ENCODE measurements at regions not wholly inside any gene's neighbourhood (a gene's known extent, or its start where the extent isn't known, plus 50 kb on each side); places are given as distances from the start of the nearest gene placed in this dataset.

GRCh38 chr3:81268526-81268925, 492.9 kb downstream of the GBE1 start:
- DNase-seq, result no peak
- WGBS, 3 donors, result 87 to 90% (median 88%) methylated on average over 4 of the region's 4 CpGs
- Histone ChIP-seq H3K4me3 (no peak overlapping the region), H3K27ac (no peak overlapping the region), H3K4me1 (ENCODE audit: insufficient read depth) (no peaks in the 10 kb centered on the region), H3K9me3 (no peaks in the 10 kb centered on the region), H3K36me3 (no peaks in the 10 kb centered on the region), H3K27me3 (no peaks in the 10 kb centered on the region)
- intact Hi-C loops (cut with DNase I), result no loop called here
- TF ChIP-seq POLR2A (IDR thresholded peaks at IDR 0.05) (no peak), EP300 (IDR thresholded peaks at IDR 0.05) (no peak)
- TF ChIP-seq, protein P1, sequence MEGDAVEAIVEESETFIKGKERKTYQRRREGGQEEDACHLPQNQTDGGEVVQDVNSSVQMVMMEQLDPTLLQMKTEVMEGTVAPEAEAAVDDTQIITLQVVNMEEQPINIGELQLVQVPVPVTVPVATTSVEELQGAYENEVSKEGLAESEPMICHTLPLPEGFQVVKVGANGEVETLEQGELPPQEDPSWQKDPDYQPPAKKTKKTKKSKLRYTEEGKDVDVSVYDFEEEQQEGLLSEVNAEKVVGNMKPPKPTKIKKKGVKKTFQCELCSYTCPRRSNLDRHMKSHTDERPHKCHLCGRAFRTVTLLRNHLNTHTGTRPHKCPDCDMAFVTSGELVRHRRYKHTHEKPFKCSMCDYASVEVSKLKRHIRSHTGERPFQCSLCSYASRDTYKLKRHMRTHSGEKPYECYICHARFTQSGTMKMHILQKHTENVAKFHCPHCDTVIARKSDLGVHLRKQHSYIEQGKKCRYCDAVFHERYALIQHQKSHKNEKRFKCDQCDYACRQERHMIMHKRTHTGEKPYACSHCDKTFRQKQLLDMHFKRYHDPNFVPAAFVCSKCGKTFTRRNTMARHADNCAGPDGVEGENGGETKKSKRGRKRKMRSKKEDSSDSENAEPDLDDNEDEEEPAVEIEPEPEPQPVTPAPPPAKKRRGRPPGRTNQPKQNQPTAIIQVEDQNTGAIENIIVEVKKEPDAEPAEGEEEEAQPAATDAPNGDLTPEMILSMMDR (IDR thresholded peaks at IDR 0.05), result no peak

- WGBS, 3 donors, result 86 to 94% (median 94%) methylated on average over 1 of the region's 1 CpG
- no peaks in the 10 kb centered on the region for H3K9me3 ChIP-seq
- no peaks in the 10 kb centered on the region for H3K27me3 ChIP-seq
- H3K4me3 ChIP-seq, result no peak overlapping the region
- no peak overlapping the region for H3K27ac ChIP-seq
- H3K36me3 ChIP-seq, result no peaks in the 10 kb centered on the region
- DNase-seq, result no peak
- intact Hi-C loops (cut with DNase I), result no loop called here
- no peak for TF ChIP-seq EP300 (IDR thresholded peaks at IDR 0.05)
- TF ChIP-seq, protein P1 (IDR thresholded peaks at IDR 0.05), result no peak
- no peak for TF ChIP-seq POLR2A (IDR thresholded peaks at IDR 0.05)
- H3K4me1 ChIP-seq (ENCODE audit: insufficient read depth), result no peaks in the 10 kb centered on the region
These were observed 499.4 kb downstream of the GBE1 start for GRCh38 chr3:81261996-81262395.

DNA sequence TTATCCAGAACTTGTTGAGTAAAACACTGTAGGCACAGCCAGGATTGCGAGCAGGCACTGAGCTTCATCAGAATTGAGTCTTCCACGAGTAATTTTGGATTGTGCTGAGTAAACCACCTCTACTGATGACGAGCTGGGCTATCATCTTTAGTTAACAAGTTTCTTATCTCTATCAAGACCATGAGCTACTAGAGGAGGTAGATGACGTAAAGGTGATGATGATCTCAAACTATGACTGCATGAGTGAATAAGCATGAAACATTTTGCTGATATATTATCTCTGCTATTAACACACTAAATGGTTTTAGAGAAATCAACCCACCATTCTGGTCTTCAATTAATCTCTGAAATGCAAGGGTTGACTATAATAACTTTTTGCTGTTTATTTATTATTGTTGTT, 506.0 kb downstream of the GBE1 start:
- no peaks in the 10 kb centered on the region for H3K27me3 ChIP-seq
- WGBS, 3 donors, result 89 to 94% (median 90%) methylated on average over 4 of the region's 4 CpGs
- H3K27ac ChIP-seq, result no peak overlapping the region
- intact Hi-C loops (cut with DNase I), result no loop called here
- H3K4me1 ChIP-seq (ENCODE audit: insufficient read depth), result no peaks in the 10 kb centered on the region
- no peak overlapping the region for H3K4me3 ChIP-seq
- DNase-seq, result no peak
- H3K36me3 ChIP-seq, result no peaks in the 10 kb centered on the region
- no peaks in the 10 kb centered on the region for H3K9me3 ChIP-seq
- TF ChIP-seq EP300 (IDR thresholded peaks at IDR 0.05), result no peak
- TF ChIP-seq, protein P1 (IDR thresholded peaks at IDR 0.05), result no peak
- TF ChIP-seq POLR2A (IDR thresholded peaks at IDR 0.05), result no peak

DNA sequence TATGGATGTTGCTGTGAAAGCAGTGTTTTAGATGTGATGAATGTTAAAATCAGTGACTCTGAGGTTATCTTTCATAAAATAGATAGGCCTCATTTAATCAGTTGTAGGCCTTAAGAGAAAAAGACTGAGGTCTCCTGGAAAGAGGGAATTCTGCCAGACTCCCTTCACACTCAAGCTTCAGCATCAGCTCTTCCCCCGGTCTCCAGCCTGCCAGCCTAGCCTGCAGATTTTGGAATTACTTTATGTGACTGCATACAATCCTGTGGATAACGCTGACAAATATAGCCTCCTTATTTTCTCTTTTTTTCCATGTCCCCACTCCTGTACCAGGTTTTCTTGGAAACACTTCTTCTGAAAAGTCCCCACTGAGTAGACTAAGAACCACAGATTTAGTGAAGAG, 510.3 kb downstream of the GBE1 start:
- WGBS, 3 donors, result 94 to 96% (median 96%) methylated on average over 2 of the region's 2 CpGs
- intact Hi-C loops (cut with DNase I), result no loop called here

More for the DNA sequence above, 510.3 kb downstream of the GBE1 start:
- Histone ChIP-seq H3K9me3 (no peaks in the 10 kb centered on the region), H3K27ac (no peak overlapping the region), H3K36me3 (no peaks in the 10 kb centered on the region), H3K27me3 (no peaks in the 10 kb centered on the region), H3K4me1 (ENCODE audit: insufficient read depth) (no peaks in the 10 kb centered on the region), H3K4me3 (no peak overlapping the region)
- DNase-seq, result no peak
- TF ChIP-seq, protein P1 (IDR thresholded peaks at IDR 0.05), result no peak

All from ovary (tissue), 7 donors.